ENCODE measurements at regions not wholly inside any gene's neighbourhood (a gene's known extent, or its start where the extent isn't known, plus 50 kb on each side); places are given as distances from the start of the nearest gene placed in this dataset.
"Not testable (repeated sequence)": the region's sequence is repeated elsewhere in the genome, so short reads cannot be mapped to it uniquely, and the experiment has no call there.

- Histone ChIP-seq H3K27me3 (ENCODE audit: control insufficient read depth, insufficient read depth, low read length) (no peaks in the 10 kb centered on the region), H3K4me3 (ENCODE audit: low read depth, low read length) (no peak overlapping the region), H3K36me3 (ENCODE audit: control insufficient read depth, insufficient read depth, low read length) (no peaks in the 10 kb centered on the region)
- TF ChIP-seq, protein P1, sequence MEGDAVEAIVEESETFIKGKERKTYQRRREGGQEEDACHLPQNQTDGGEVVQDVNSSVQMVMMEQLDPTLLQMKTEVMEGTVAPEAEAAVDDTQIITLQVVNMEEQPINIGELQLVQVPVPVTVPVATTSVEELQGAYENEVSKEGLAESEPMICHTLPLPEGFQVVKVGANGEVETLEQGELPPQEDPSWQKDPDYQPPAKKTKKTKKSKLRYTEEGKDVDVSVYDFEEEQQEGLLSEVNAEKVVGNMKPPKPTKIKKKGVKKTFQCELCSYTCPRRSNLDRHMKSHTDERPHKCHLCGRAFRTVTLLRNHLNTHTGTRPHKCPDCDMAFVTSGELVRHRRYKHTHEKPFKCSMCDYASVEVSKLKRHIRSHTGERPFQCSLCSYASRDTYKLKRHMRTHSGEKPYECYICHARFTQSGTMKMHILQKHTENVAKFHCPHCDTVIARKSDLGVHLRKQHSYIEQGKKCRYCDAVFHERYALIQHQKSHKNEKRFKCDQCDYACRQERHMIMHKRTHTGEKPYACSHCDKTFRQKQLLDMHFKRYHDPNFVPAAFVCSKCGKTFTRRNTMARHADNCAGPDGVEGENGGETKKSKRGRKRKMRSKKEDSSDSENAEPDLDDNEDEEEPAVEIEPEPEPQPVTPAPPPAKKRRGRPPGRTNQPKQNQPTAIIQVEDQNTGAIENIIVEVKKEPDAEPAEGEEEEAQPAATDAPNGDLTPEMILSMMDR (IDR thresholded peaks at IDR 0.05; ENCODE audit: insufficient read depth, low read length, poor library complexity, severe bottlenecking): no peak
- no peak for DNase-seq (ENCODE audit: low read depth)
These were observed 552.0 kb downstream of the STIM2 start for GRCh38 chr4:27412613-27413012.

DNA sequence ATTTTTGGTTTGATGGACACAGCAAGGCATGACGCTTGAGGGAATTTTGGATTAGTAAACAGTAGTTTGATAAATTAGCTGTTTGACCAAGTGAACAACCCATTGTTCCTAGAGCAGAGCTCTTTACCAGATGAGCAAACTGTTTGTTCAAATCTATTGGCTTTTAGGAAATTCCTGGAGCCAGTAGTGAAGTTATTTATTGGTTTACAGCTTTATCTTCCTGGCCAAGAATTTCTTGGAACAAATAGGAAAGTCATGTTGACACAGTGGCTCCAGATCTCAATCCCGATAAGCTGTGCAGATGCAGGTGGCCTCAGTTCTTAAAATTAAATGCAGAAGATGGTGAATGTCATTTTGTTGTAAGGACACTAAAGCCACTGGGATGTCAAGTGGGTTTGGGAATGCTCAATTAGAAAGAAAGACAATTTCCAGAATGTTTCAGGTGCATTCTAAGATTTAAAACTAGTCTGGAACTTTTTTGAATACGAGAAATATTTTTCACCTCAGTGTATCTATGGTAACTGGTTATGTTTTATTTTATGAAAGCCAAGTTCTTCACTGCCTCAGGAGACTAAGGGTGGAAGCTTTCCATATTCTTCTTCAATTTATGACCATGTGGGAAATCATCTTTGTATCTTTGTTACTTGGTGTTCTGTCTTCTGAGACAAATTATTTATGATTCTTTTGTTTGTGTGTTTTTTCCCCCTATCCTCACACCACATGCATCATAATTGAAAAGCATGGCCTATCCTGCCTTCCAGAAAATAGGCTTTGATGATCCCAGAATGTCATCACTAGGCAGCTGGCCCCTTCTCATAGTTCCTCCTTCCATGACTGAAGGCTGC lies 554.5 kb downstream of the STIM2 start:
- DNase-seq (ENCODE audit: low read depth): no peak
- no peak overlapping the region for H3K4me3 ChIP-seq (ENCODE audit: low read depth, low read length)
- H3K27me3 ChIP-seq (ENCODE audit: control insufficient read depth, insufficient read depth, low read length): no peaks in the 10 kb centered on the region
- no peaks in the 10 kb centered on the region for H3K36me3 ChIP-seq (ENCODE audit: control insufficient read depth, insufficient read depth, low read length)
- TF ChIP-seq, protein P1 (IDR thresholded peaks at IDR 0.05; ENCODE audit: insufficient read depth, low read length, poor library complexity, severe bottlenecking): no peak

- Histone ChIP-seq H3K4me3 (ENCODE audit: low read depth, low read length) (no peak overlapping the region), H3K36me3 (ENCODE audit: control insufficient read depth, insufficient read depth, low read length) (no peaks in the 10 kb centered on the region), H3K27me3 (ENCODE audit: control insufficient read depth, insufficient read depth, low read length) (no peaks in the 10 kb centered on the region)
- no peak for DNase-seq (ENCODE audit: low read depth)
- TF ChIP-seq, protein P1 (IDR thresholded peaks at IDR 0.05; ENCODE audit: insufficient read depth, low read length, poor library complexity, severe bottlenecking): no peak
These were observed 568.0 kb downstream of the STIM2 start for GRCh38 chr4:27428661-27429060.

DNA sequence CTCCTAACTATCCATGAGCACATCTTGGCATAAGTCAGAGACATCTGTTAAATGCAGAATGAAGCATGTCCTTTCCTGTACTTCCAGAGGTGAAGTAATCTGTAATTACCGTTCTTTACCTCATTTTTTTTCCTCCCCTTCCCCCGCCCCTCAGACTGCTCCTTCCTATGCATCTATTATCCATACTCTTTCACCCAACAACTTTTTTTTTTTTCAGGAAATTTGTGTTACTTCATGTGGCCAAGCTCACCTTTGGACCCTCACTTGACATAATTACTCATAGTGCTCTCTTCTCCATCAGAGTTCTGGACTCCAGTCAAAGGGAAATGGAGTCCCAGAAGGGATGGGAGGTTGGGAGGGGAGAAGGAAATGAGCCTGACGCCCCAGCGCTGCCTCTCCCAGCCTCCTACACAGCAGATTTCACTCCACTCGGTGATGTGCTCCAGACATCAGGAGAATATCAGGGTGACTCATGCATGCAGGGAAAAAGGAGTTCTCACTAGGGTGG lies 568.8 kb downstream of the STIM2 start:
- no peak for DNase-seq (ENCODE audit: low read depth)
- Histone ChIP-seq H3K36me3 (ENCODE audit: control insufficient read depth, insufficient read depth, low read length) (no peaks in the 10 kb centered on the region), H3K4me3 (ENCODE audit: low read depth, low read length) (no peak overlapping the region), H3K27me3 (ENCODE audit: control insufficient read depth, insufficient read depth, low read length) (no peaks in the 10 kb centered on the region)
- TF ChIP-seq, protein P1 (IDR thresholded peaks at IDR 0.05; ENCODE audit: insufficient read depth, low read length, poor library complexity, severe bottlenecking): no peak

DNA sequence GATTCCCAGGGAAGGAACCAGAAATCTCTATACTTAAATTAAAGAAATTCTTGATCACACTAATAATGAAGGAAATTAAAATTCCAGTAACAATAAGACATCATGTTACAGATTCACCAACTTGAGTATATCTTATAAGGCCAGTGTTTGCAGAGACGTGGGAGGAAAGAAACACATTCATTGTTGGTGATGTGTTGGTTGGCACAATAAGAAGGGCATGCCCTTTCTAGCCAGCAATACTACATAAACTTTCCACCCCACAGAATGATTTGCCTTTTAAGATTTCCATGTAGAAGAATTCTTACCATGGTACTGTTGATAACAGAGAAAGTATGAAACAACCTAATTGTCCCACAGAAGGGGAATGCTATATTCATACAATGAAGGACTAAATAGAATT lies 581.5 kb downstream of the STIM2 start:
- Histone ChIP-seq H3K36me3 (ENCODE audit: control insufficient read depth, insufficient read depth, low read length) (no peaks in the 10 kb centered on the region), H3K27me3 (ENCODE audit: control insufficient read depth, insufficient read depth, low read length) (no peaks in the 10 kb centered on the region), H3K4me3 (ENCODE audit: low read depth, low read length) (no peak overlapping the region)
- DNase-seq (ENCODE audit: low read depth): no peak
- TF ChIP-seq, protein P1 (IDR thresholded peaks at IDR 0.05; ENCODE audit: insufficient read depth, low read length, poor library complexity, severe bottlenecking): no peak

DNA sequence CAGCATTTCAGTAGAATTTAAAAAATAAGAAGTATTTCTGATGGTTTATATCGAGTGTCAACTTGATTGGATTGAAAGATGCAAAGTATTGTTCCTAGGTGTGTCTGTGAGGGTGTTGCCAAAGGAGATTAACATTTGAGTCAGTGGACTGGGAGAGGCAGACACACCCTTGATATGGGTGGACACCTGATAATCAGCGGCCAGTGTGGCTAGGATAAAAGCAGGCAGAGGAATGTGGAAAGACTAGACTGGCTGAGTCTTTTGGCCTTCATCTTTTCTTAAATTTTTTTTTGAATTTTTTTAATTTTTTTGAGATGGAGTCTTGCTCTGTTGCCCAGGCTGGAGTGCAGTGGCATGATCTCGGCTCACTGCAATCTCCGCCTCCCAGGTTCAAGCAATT lies 582.0 kb downstream of the STIM2 start:
- not testable (repeated sequence) for H3K36me3 ChIP-seq (ENCODE audit: control insufficient read depth, insufficient read depth, low read length); H3K4me3 ChIP-seq (ENCODE audit: low read depth, low read length); DNase-seq (ENCODE audit: low read depth); H3K27me3 ChIP-seq (ENCODE audit: control insufficient read depth, insufficient read depth, low read length)
